ENCODE measurements at regions not wholly inside any gene's neighbourhood (a gene's known extent, or its start where the extent isn't known, plus 50 kb on each side); places are given as distances from the start of the nearest gene placed in this dataset.
"Not testable (repeated sequence)": the region's sequence is repeated elsewhere in the genome, so short reads cannot be mapped to it uniquely, and the experiment has no call there.

GRCh38 chr12:115380546-115381120 lies 696.7 kb upstream of the TBX3 start:
- DNase-seq, result no peak

- no peak for DNase-seq
Observed at GRCh38 chr12:115378291-115378690, 694.3 kb upstream of the TBX3 start.

- DNase-seq, result no peak
Observed at GRCh38 chr12:115377779-115378178, 693.8 kb upstream of the TBX3 start.

DNA sequence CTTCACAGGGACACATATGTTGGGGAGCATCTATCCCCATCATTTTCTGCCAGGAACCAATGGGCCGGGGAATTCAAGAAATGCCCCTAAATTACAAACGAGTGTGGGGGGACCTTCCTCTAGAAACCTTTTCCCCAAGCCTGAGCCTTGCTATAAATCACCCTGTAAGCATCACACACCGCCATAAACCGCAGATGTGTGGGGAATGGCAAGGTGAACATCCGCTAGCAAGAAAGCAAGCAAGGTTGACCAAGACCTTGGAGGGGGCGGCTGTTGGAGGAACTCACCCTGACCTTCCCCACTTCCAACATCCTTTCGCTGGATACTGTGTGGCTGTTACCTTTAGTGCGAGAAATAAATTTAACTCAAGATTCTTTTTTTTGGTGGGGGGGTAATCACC lies 693.3 kb upstream of the TBX3 start:
- DNase-seq, result no peak

- DNase-seq, result no peak
Observed at GRCh38 chr12:115375186-115375991, 691.4 kb upstream of the TBX3 start.

DNA sequence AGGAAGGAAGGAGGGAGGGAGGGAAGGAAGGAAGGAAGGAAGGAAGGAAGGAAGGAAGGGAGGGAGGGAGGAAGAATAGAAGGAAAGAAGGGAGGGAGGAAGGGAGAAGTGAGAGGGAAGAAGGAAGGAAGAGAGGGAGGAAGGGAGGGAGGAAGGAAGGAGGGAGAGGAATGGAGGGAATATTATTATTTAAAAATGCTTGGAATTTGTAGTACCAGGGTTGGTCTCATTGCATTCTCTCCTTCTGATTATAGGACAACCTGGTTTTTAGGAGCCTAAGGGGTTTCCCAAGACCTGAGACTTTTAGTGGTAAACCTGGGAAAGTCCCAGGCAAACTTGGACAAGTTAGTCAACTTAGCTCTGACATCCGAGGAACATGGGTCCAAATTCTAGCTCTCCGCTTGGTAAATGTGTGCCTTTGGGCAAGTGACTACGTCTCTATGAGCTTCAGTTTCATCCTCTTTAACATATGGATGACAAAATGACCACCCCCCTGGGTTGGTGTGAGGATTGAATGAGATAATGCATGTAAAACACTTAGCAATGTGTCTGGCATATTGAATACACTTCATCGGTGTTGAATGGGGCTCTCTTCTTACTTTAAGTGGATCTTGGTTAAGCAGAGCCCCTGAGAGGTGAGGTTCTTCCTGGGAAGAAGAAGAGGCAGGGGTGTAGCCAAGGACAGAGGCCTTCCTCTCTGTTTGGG lies 690.7 kb upstream of the TBX3 start:
- no peak for DNase-seq

GRCh38 chr12:115371711-115372110 lies 687.7 kb upstream of the TBX3 start:
- no peak for DNase-seq

DNA sequence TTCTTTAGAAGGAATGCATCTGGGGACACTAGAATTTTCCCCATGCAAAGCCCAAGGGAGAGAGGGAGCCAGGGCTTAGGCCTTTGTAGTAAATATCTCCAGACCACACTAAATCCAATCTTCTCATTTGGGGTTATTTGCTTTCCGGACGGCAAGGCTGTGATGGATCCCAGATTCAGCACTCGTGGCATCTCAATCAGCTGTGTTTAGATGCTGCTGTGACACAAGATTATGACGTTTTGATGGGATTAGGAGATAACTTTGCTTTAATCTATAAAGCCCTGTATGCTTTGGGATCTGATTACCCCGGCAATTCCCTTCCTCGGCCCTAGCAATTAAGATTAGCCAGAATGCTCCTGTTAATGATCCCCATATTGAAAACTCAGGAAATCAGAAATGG lies 686.7 kb upstream of the TBX3 start:
- no peak for DNase-seq

DNA sequence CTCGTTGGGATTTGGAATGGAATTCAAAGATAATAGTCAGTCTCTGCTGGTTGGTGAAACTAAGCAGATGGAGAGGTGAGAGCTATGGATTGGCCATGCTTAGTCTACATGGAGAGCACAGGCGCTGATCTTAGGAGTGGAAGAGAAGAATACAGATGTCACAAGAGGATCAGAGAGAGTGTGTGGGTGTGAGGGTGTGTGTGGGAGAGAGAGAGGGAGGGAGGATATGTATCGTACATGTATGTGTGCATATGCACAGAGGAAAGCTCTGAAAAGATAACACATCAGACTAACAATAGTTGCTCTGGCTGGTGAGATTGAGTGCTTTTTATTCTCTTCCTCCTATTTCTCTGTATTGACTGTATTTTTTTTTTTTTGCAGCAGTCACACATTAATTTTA lies 686.2 kb upstream of the TBX3 start:
- DNase-seq, result no peak

DNA sequence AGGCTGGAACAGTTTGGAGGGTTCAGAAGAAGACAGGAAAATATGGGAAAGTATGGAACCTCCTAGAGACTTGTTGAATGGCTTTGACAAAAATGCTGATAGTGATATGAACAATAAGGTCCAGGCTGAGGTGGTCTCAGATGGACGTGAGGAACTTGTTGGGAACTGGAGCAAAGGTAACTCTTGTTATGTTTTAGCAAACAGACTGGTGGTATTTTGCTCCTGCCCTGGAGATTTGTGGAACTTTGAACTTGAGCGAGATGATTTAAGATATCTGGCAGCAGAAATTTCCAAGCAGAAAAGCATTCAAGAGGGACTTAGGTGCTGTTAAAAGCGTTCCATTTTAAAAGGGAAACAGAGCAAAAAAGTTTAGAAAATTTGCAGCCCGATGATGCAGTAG lies 682.3 kb upstream of the TBX3 start:
- DNase-seq, result not testable (repeated sequence)

- not testable (repeated sequence) for DNase-seq
Observed at GRCh38 chr12:115365765-115366164, 681.8 kb upstream of the TBX3 start.

DNA sequence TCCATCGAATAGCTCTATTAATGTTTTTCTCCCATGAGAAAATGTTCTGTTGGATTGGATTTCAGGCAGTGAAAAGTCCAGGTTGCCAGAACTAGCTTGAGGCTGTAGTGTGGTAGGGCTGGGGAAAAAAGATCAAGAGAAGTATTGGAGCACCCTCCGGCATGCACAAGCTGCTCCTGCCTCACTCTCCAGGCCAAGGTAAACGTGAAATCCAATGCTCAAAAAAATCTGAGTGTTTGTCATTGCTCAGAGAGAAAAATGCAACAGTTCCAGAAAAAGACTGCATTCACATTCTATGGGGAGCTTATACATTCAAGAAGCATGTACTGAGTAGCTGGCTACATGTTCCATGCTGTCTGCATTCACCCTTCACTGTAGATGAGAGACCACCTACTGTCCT lies 680.9 kb upstream of the TBX3 start:
- no peak for DNase-seq

GRCh38 chr12:115362339-115362976 lies 678.5 kb upstream of the TBX3 start:
- no peak for DNase-seq

GRCh38 chr12:115357681-115358080 lies 673.7 kb upstream of the TBX3 start:
- DNase-seq, result no peak

DNA sequence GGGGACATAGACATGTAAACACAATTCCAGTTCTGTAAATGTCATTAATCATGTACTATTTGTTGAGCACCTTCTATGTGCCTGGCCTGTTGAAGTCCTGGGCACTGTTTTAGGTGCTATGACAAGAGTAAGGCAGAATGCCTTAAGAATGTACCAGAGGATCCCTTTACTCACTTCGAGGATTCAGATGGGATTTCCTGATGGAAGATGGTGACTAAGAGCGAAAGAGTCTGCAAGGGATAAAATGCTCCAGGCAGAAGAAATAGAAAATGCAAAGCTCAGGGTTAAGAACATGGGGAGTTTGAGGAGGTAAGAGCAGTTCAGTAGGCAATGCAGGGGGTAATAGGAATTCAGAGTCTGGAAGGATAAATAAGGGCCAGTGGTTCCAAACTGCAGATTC lies 671.3 kb upstream of the TBX3 start:
- DNase-seq, result no peak

GRCh38 chr12:115354007-115354890 lies 670.3 kb upstream of the TBX3 start:
- no peak for DNase-seq

DNA sequence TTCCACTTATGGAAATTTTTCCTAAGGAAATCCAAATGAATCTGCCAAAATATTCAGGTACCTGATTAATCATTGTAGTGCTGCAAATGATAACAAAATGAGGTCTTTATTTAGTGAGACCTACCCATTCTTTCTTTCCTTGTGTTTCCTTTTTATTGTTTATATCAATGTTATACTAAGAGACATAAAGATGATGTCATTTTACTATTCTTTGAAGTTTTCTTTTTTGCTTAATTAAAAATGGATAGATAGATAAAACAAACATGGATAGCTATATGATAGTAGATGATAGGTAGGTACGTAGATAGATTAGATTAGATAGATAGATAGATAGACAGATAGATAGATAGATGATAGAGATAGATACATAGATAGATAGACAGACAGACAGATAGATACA lies 669.5 kb upstream of the TBX3 start:
- DNase-seq, result no peak

GRCh38 chr12:115351514-115352077 lies 667.6 kb upstream of the TBX3 start:
- DNase-seq, result no peak

DNA sequence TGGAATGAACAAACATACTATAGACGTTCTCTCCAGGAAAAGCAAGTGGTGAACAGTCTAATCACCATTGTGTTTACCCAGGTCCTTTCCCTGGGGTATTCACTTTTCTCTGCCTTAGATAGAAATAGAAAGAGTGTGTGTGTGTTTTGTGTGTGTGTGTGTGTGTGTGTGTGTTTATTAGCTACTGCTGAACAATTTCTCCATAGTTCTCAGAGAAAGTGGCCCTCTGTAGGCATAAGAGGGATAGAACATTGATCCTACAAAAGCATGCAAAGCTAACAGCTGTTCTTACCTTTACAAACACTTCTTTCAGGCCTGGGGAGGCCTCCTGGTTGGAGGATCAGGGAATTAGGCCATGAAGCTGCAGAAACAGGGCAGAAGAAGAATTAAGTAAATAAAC lies 665.7 kb upstream of the TBX3 start:
- DNase-seq, result no peak

DNA sequence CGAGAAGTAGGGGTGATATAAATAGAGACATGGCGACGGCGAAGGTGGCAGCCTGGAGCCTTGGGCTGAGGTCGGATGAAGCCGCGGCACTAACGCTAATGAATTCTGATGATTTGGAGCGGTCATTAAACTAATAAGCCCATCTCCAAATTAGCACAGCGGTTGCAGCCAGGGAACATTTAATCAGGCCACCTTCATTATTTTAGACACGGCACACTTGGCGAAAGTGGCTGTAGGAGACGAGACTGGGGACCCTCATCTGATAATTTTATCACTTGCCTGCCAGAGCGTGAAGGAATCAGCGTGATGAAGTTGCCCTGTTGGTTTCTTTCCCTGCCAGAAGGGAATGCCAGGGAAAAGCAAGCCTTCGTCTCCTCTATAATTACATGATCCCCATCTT lies 664.3 kb upstream of the TBX3 start:
- DNase-seq, result no peak

DNA sequence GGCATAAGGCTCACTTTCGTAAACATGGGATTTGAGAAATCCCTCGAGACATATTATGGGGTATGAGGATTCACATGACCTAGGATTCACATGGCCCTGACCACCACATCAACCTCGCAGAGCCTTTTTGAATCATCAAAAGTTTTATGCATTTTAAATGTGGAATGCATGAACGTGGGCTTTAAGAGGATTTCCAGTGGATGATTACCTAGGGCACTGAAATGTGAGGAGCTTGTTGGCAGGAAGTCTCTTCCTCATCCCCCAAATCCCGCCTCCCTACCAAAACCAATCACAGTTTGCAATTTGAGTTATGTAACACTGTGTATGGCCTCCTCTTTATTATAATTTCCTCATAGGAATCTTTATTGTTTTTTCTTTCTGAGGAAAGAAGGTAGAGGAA lies 659.6 kb upstream of the TBX3 start:
- DNase-seq, result no peak

DNA sequence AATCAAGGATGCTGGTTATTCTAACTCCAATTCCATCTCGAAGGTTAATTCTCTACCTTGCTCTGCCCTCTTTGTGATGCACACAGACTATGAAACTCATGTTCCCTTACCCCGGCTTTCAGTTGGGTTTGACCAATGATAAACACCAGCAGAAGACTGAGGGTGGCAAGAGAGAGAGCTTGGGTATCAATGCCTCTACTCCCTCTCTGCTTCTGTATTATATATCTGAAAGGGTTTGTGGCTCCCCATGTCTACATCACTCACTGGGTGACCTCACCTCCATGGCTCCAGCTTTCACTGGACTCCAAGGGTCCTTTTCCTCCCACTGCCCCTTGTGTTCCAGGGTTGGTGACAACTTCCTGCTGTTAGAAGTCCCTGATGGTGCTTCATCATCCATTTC lies 659.0 kb upstream of the TBX3 start:
- no peak for DNase-seq
